NCI-H1930 (cell line): ENCODE measurements at regions not wholly inside any gene's neighbourhood (a gene's known extent, or its start where the extent isn't known, plus 50 kb on each side); places are given as distances from the start of the nearest gene placed in this dataset.
"Not testable (repeated sequence)": the region's sequence is repeated elsewhere in the genome, so short reads cannot be mapped to it uniquely, and the experiment has no call there.

ENCODE experiments used
- DNase-seq, 2 experiments: peaks; one replicate each; lab custom pipeline; 2025; lab: John Stamatoyannopoulos, UW

DNA sequence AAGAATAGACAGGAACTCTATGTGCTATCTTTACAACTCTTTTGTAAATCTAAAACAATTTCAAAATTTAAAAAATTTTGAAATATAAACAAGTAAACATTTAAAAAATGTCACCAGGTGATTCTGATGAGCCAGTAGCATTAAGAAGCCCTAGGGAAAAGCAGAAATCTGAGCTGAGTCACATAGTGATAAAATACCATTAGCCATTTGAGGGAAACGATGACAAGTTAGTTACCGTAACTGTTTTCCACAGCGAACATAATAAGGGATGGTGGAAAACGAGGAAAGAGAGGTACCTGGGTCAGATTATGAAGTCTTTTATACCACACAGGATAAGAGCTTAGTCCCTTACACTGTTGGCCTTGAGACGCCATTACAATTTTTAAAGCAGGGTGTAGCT lies 55.5 kb downstream of the PRR15 start:
- DNase-seq = no peak

DNA sequence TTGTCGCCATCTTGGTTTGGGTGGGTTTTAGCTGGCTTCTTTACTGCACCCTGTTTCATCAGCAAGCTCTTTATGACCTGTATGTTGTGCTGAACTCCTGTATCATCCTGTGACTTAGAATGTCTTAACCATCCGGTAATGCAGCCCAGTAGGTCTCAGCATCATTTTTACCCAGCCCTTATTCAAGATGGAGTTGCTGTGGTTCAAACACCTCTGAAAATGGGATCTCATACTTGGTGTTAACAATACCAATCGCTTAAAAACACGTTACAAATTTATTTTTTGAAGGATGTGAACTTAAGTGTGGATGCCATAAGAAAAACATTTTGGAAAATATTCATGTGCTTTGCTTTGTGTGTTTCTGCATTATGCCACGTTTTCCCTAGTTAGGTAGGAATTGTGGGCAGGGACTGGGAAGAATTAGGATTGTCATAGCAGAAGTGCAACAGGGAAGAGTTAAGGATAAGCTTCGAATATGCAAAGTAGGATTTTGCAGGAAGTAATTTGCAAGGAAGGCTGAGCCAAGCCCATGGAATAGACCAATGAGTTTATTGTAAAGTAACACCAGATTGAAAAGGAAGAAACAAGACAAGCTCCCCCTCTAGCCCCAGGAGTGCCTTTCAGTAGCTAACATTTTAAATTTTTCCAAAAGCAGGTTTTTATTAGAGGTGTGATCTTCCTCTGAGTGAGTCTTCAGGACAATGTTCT lies 56.4 kb downstream of the PRR15 start:
- DNase-seq = no peak

DNA sequence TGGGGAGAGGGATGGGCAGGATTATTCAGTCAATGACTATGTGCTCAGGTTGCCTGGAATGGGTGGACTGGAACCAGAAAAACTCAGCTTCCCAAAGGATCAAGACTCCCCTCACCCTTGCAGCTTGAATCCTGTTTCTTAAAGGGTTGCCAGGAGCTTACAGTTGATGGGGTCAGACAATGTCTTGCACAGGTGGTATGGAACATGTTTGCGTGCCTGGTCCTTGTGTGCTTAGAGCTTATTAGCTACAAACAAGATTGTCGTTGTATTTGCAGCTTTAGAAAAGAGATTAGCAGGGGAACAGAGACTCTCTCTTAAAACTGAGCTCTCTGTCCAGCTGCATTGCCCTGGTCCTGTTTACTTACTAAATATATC lies 56.9 kb downstream of the PRR15 start:
- DNase-seq = peak; percentile 91 to 92

- peak in 1 of 2 experiments; percentile 40 for DNase-seq
Observed at GRCh38 chr7:29622335-29623265, 59.0 kb downstream of the PRR15 start.

GRCh38 chr7:29623973-29624372 lies 60.3 kb downstream of the PRR15 start:
- no peak for DNase-seq

- no peak for DNase-seq
Observed at GRCh38 chr7:29626730-29627129, 63.1 kb downstream of the PRR15 start.

DNA sequence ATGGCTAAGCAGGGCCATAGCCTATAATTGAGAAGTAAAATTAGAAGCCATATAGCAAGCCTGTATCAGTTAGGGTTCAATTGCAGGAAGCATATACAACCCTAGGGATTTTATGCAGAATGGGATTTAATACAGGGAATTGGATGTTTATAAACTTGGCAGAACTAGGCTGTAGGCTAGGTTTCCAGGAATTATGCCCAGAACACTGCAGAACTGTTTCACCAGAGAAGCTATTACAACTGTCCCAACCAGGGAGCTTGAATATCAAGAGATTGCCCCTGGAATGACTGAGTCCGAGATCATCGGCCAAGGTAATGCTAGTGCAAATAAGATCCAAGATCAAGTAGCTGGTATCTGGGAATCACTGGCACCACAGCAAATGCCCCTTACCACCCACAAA lies 64.0 kb downstream of the PRR15 start:
- DNase-seq = no peak

DNA sequence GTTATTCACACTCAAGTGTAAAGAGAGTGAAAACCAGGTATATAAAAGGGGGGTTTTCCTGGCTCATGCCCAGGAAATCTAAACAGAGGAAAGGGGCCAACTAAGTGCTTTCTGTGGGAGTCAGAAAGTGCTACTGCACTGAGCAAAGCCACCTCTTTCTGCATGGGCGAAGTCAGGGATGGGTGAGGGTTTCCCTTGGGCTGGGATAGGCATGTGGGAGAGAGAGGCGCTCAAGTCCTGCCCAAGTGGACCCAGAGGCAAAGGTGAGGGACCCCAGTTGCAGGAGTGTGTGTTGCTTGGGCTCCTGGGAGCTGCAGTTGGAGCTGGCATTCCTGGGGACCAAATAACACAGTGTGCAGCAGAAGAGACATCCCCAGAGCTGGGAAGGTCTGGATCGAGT lies 65.9 kb downstream of the PRR15 start:
- no peak for DNase-seq

GRCh38 chr7:29635067-29636008 lies 71.7 kb downstream of the PRR15 start:
- not testable (repeated sequence) for DNase-seq

DNA sequence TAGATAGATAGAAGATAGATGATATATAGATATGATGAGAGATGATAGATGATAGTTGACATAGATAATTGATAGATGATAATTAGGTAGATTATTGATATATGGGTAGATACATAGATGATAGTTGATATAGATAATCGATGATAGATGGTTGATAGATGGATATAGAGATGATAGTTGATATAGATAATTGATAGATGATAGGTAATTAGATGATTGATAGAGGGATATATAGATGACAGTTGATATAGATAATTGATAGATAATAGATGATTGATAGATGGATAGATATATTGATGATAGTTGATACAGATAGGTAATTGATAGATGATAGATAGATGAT lies 72.3 kb downstream of the PRR15 start:
- DNase-seq = no peak

- DNase-seq = no peak
Observed at GRCh38 chr7:29637374-29637773, 73.7 kb downstream of the PRR15 start.

GRCh38 chr7:29638841-29639240 lies 75.2 kb downstream of the PRR15 start:
- not testable (repeated sequence) for DNase-seq

- DNase-seq = no peak
Observed at GRCh38 chr7:29639386-29639785, 75.8 kb downstream of the PRR15 start.

DNA sequence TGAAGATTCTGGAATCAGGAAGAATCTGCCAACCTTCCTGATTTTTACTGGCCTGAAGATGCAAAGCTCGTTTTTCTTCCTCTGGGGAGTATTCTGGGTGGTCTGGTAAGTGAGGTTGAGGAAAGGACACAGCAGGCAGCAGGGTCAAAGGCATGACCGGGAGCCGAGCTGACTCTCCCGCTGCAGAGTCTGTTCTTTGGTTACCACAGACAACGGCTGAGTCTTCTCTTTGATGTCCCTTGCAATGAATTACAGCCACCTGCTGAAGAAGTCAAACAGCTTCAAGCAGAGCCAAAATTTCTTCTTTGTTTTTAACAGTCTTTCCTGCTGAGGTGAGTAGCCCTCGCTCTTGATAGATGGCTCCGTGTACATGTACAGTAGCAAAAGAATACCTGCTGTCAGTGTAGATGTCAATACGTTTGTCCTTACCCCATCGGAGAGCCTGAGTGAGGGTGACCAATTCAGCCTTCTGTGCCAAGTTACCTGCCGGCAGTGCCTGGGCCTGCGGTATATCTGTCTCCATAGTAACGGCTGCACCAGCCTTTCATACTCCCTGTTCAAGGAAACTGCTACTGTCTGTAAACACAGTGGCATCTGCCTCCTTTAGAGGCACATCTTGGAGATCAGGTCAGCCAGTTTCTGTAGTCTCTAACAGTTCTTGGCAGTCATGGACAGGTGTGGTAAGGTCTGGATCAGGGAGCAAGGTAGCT lies 76.4 kb downstream of the PRR15 start:
- no peak for DNase-seq

DNA sequence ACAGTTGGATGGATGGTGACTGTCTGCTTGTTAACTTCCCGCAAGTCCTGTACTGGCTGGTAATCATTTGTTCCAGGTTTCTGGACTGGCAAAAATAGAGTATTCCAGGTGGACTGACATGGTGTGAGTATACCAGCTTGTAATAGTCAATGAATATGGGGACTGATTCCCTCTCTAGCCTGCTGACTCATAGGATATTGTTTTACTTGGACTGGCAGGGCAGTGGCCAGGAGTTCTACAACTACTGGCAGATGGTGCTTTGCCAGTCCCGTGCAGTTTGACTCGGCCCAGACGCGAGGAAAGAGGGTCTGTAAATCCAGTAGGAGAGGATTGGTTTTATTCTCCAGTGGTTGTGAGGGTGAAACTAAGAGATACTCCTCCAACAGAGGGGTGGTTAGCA lies 78.0 kb downstream of the PRR15 start:
- no peak for DNase-seq

- DNase-seq = no peak
Observed at GRCh38 chr7:29642494-29643155, 79.0 kb downstream of the PRR15 start.

- DNase-seq = not testable (repeated sequence)
Observed at GRCh38 chr7:29646116-29646515, 82.5 kb downstream of the PRR15 start.

GRCh38 chr7:29647020-29647654 lies 83.5 kb downstream of the PRR15 start:
- DNase-seq = no peak

- not testable (repeated sequence) for DNase-seq
Observed at GRCh38 chr7:29647691-29648210, 84.1 kb downstream of the PRR15 start.

DNA sequence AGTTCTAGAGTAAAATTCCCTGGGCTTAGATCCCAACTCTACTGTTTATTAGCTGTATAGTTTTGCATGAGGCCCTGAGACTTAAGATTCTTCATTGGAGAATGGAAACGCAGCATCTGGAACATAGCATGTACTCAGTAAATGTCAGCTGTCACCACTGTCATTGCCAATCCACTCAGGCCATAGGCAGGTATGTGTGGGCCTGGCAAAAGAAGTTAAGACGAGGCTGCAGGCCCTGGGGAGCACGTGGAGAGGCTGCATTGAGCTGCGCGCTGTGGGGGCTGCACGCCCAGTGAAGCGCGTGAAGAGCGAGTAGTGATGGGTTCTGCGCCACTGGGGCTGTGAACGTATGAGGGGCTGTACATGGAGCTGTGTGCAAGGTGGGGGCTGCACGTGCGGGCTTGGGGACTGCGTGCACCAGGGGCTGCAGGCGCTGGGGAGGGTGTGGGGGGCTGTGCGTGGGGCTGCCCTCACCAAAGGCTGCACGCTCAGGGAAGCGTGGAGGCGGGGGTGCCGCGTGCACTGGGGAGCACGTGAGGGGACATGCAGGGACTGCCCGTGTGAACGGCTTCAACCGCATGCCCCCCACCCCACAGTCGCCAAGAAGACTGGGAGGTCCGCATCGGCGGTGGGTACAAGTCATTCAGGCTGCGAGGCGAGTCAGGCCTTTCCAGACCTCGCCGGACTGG lies 85.5 kb downstream of the PRR15 start:
- no peak for DNase-seq
